Activated CD4-positive, alpha-beta T cell treated with anti-CD3 and anti-CD28 coated beads, Interleukin-2, amount 10 ng/mL, durations not matched to agents 7 days and 5 days (primary cell): ENCODE measurements at regions not wholly inside any gene's neighbourhood (a gene's known extent, or its start where the extent isn't known, plus 50 kb on each side); places are given as distances from the start of the nearest gene placed in this dataset.

Experiments
- CTCF ChIA-PET: fragments of 350-600 bp; sonication (Branson Sonifier 250); formaldehyde crosslinking; loops from one replicate; lab custom pipeline; 2021; ENCODE audit warnings: antibody characterized with exemption; lab: Charles Lee
- POLR2A ChIA-PET: fragments of 350-600 bp; sonication (Branson Sonifier 250); formaldehyde crosslinking; loops from one replicate; lab custom pipeline; 2021; ENCODE audit warnings: antibody characterized with exemption; lab: Charles Lee
- DNase-seq: peaks from one replicate; pipeline ENCODE4 v3.0.0-alpha.2; 2020
- H3K27ac Mint-ChIP-seq: one replicate; pipeline ENCODE4 v1.8.0; 2021; ENCODE audit warnings: mild to moderate bottlenecking, moderate library complexity, mixed read lengths
- H3K27me3 Mint-ChIP-seq: one replicate; pipeline ENCODE4 v1.8.0; 2021; ENCODE audit warnings: mixed read lengths
- H3K36me3 Mint-ChIP-seq: one replicate; pipeline ENCODE4 v1.8.0; 2021; ENCODE audit warnings: low read depth, mixed read lengths
- H3K4me1 Mint-ChIP-seq: one replicate; pipeline ENCODE4 v1.8.0; 2021; ENCODE audit warnings: mixed read lengths
- H3K4me3 Mint-ChIP-seq: one replicate; pipeline ENCODE4 v1.8.0; 2021; ENCODE audit warnings: mild to moderate bottlenecking, moderate library complexity, mixed read lengths
- H3K9me3 Mint-ChIP-seq: one replicate; pipeline ENCODE4 v1.8.0; 2021; ENCODE audit warnings: mixed read lengths

DNA sequence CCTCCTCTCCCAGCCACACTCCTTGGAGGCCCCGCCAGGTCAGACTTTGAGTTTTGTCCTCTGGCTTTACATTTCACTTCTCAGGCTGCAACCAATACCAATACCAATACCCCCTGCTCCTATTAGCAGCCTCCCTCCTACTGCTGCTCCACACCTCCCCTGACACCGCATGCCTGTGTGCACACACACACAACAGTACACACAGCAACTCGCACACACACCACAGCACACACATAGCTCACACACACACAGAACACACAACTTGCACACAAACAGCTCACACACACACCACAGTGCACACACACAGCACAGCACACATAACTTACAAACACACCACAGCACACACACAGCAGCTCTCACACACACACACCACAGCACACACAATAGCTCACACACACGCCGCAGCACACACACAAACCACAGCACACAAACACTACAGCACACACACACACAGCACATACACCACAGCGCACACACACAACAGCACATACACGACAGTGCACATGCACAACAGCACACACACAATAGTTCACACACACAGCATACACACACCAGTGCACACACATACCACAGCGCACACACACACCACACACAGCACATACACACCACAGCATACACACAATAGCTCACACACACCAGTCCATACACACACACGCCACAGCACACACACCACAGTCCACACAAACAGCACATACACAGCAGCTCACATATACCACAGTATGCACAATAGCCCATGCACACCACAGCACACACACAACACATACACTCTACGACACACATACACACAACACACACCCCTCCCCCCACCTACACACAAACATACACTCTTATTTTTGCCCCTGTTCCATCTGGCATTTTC is 204.7 kb downstream of the UACA start:
- ChIA-PET CTCF (interaction anchor here (0.9 to 1.5 kb wide), 2 partner anchors 14 to 15 kb away, joined by 4 to 5 read pairs; no protein-coding TSS in a partner anchor), POLR2A (no interaction called here)
- peaks cover 4% of the 10 kb centered on the region for H3K27me3 Mint-ChIP-seq
- DNase-seq, result no peak
- H3K36me3 Mint-ChIP-seq, result no peaks in the 10 kb centered on the region
- H3K27ac Mint-ChIP-seq, result no peak overlapping the region
- no peak overlapping the region for H3K4me3 Mint-ChIP-seq
- no peaks in the 10 kb centered on the region for H3K9me3 Mint-ChIP-seq
- peaks cover 2% of the 10 kb centered on the region for H3K4me1 Mint-ChIP-seq

DNA sequence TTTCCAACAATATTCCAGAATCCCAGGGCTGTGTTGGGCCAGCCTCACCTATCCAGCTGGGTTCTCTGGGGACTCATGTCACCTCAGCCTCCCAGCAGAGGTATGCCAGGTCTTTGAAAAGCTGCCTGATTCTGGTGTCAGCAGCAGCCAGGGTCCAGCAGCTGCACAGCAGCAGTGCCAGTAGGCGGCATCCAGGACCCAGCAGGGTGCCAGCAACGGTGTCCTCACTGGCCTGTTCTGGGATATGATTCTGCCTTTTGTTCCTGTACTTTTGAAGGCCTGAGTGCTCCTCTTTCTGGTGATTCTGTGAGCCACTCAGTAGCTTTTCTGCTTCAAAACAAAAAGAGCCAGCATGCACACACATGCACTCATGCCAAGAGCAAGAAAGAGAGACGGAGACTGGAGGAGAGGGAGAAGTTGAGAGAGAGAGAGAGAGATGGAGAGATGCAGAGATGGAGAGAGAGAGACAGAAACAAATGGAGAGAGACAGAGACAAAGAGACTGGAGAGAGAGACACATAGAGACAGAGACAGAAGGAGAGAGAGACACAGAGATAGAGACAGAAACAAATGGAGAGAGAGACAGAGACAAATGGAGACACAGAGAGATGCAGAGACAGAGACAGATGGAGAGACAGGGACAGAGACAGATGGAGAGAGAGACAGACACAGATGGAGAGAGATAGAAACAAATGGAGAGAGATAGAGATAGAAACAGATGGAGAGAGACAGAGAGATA is 205.7 kb downstream of the UACA start:
- Mint-ChIP-seq H3K27ac (no peak overlapping the region), H3K27me3 (peaks cover 4% of the 10 kb centered on the region), H3K4me3 (no peak overlapping the region), H3K4me1 (peaks cover 2% of the 10 kb centered on the region), H3K36me3 (no peaks in the 10 kb centered on the region), H3K9me3 (no peaks in the 10 kb centered on the region)
- ChIA-PET CTCF (no interaction called here), POLR2A (no interaction called here)
- DNase-seq, result no peak

DNA sequence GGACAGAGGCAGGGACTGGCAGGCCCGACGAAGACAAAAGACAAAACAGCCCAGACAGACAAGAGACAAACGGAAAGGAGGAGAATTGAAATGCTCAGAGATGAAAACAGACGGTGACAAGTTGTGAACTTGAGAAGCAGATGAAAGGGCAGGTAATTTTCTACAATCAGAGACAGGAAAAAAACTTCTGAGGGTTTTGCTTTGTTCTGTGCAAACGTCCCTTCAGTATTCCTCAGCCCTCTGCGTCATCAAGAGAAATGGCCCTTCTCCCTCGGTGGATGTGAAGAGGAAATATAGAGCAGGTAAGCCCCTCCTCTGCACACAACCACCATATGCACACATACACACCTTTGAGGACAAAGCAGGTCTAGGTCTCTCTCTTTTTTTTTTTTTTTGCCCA is 206.6 kb downstream of the UACA start:
- POLR2A ChIA-PET, result interaction anchor here (0.7 kb wide), 1 partner anchor 21 kb away, joined by 3 read pairs; no protein-coding TSS in a partner anchor
- CTCF ChIA-PET, result interaction anchor here (1.0 kb wide), 1 partner anchor 26 kb away, joined by 3 read pairs; no protein-coding TSS in a partner anchor
- H3K36me3 Mint-ChIP-seq, result no peaks in the 10 kb centered on the region

DNA sequence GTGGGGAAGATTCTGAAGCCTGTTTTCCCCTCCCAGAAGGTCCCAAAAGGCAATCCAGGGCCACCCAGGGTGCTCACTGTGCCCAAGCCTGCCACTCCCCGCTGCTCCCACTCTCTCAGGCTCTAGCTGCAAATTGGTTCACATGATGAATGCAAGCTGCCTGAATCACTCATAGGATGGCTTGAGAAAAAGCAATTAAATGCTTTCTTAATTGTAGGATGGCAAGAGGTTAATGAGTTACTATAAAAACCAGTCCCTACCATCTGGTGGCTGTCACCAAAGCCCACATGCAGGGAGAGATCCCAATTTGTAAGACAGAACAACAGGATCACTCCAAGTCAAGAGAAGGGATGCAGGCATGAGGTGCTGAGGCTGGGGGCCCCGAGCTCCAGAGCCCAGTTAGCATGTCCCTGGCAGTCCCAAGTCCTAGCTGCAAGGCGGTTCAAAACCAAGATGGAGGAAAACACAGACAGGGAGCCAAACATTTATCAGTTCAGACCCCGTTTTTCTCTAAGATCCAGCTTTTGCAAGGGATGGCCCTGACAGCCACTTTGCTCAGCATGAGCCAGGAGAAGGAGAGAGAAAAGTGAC is 207.1 kb downstream of the UACA start:
- POLR2A ChIA-PET, result interaction anchor here (0.7 kb wide), 1 partner anchor 20 kb away, joined by 3 read pairs; no protein-coding TSS in a partner anchor
- DNase-seq, result no peak
- peaks cover 4% of the 10 kb centered on the region for H3K27me3 Mint-ChIP-seq
- no peaks in the 10 kb centered on the region for H3K36me3 Mint-ChIP-seq
- H3K9me3 Mint-ChIP-seq, result peaks cover 4% of the 10 kb centered on the region
- H3K4me1 Mint-ChIP-seq, result peaks cover 2% of the 10 kb centered on the region
- CTCF ChIA-PET, result interaction anchor here (0.7 to 1.0 kb wide), 2 partner anchors 27 to 984 kb away, joined by 3 read pairs; no protein-coding TSS in a partner anchor
- H3K27ac Mint-ChIP-seq, result no peak overlapping the region
- no peak overlapping the region for H3K4me3 Mint-ChIP-seq

More for the DNA sequence above, 206.6 kb downstream of the UACA start:
- H3K9me3 Mint-ChIP-seq, result peaks cover 2% of the 10 kb centered on the region
- H3K27ac Mint-ChIP-seq, result no peak overlapping the region
- peaks cover 2% of the 10 kb centered on the region for H3K4me1 Mint-ChIP-seq
- no peak overlapping the region for H3K4me3 Mint-ChIP-seq
- DNase-seq, result no peak
- peaks cover 6% of the 10 kb centered on the region for H3K27me3 Mint-ChIP-seq

DNA sequence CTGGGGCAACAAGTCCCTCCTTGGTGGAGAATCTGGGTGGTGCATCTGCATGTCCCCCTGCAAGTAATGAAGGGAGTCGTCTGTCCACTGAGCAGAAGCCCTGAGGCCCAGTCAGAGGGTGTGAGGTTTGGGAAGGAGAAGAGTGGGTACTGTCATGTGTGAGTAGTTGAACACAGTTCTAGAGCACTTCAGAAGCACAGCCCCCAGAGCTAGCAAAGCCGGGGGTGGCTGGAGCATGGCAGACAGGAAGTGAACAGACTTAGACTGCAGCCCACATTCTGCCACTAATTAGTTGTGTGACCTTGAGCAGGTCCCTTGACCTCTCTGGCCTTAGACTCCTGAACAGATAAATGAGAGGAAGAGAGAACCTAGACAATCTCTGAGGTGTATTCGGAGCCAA is 207.6 kb downstream of the UACA start:
- DNase-seq, result no peak
- Mint-ChIP-seq H3K36me3 (no peaks in the 10 kb centered on the region), H3K27me3 (peaks cover 4% of the 10 kb centered on the region), H3K27ac (no peak overlapping the region), H3K9me3 (peaks cover 4% of the 10 kb centered on the region), H3K4me1 (peaks cover under 1% of the 10 kb centered on the region), H3K4me3 (no peak overlapping the region)
- POLR2A ChIA-PET, result no interaction called here
- CTCF ChIA-PET, result interaction anchor here (0.7 to 1.3 kb wide), 3 partner anchors 27 to 984 kb away, joined by 3 read pairs; no protein-coding TSS in a partner anchor

DNA sequence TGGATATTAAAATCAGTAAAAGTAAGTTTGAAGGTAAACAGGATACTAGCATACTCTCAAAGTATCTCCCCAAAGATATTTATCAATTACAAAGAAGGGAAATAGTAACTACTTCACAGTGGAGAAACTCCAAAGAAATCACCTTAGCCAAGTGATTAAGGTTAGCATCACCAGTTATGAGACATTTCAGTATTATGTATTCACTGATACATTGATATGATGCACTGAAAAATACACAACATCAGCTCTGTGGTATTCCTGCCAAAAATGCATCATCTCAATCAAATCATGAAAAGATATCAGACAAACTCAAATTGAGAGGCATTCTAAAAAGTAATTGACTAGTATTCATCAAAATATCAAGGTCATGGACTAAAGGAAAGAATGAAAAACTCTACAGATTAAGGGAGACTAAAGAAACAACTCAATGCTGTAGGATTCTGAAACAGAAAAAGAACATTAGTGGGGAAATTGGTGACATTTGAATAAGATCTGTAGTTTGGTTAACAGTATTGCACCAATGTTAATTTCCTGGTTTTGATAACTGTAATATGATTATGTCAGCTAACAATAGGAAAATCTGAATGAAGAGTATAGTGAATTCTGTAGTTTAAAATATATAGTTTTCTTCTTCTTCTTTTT is 215.4 kb downstream of the UACA start:
- CTCF ChIA-PET, result no interaction called here
- peaks cover 19% of the 10 kb centered on the region for H3K4me1 Mint-ChIP-seq
- no peak overlapping the region for H3K27ac Mint-ChIP-seq

DNA sequence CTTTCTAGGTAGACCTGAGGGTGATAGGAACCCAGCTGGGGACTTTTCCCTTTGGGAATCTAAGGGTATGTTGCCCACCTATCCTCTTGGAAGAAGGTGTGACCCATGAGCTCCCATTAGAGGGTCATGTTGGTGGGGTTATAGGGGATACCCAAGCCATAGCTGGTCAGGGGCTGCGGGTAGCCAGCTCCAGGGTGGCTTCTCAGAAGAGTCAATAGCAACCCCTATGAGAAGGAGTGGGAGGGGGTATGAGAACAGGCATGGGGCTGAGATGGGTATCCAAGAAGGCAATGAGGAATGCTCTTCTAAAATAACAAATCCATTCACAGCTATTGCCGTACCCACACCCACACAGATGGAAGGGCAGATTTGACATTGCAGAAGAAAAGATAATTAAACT is 217.8 kb downstream of the UACA start:
- no peaks in the 10 kb centered on the region for H3K9me3 Mint-ChIP-seq
- peaks cover 22% of the 10 kb centered on the region for H3K4me1 Mint-ChIP-seq
- H3K4me3 Mint-ChIP-seq, result no peak overlapping the region
- peaks cover 17% of the 10 kb centered on the region for H3K27me3 Mint-ChIP-seq
- CTCF ChIA-PET, result no interaction called here
- no peaks in the 10 kb centered on the region for H3K36me3 Mint-ChIP-seq
- no peak for DNase-seq
- no peak overlapping the region for H3K27ac Mint-ChIP-seq
- POLR2A ChIA-PET, result no interaction called here

More for the DNA sequence above, 215.4 kb downstream of the UACA start:
- no peaks in the 10 kb centered on the region for H3K36me3 Mint-ChIP-seq
- DNase-seq, result no peak
- POLR2A ChIA-PET, result no interaction called here
- H3K27me3 Mint-ChIP-seq, result peaks cover 4% of the 10 kb centered on the region
- no peak overlapping the region for H3K4me3 Mint-ChIP-seq
- peaks cover 4% of the 10 kb centered on the region for H3K9me3 Mint-ChIP-seq

DNA sequence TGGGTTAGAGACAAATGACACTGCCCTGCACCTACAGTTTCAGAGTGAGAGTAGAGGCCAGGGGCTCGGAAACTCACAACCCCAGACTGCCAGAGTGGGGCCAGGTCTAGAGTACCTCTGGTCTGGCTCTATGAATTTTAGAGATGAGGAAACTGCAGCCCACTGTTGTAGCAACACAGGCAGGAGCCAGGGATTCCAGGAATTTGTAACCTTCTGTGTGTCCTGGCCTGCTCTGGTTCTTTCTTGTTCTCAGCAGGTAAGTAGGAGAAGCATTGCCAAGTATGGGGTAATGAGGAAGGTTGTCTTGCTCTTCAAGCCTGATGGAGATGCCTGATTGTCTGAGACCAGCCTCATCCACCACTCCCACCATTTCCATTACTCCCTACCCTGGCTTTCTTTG is 221.8 kb downstream of the UACA start:
- no peak overlapping the region for H3K4me3 Mint-ChIP-seq
- ChIA-PET POLR2A (no interaction called here), CTCF (interaction anchor here (0.6 kb wide), 1 partner anchor 396 kb away, joined by 3 read pairs; no protein-coding TSS in a partner anchor)
- H3K27me3 Mint-ChIP-seq, result peaks cover 22% of the 10 kb centered on the region
- DNase-seq, result no peak
- H3K27ac Mint-ChIP-seq, result no peak overlapping the region
- no peaks in the 10 kb centered on the region for H3K36me3 Mint-ChIP-seq
- H3K4me1 Mint-ChIP-seq, result peaks cover 21% of the 10 kb centered on the region
- no peaks in the 10 kb centered on the region for H3K9me3 Mint-ChIP-seq

DNA sequence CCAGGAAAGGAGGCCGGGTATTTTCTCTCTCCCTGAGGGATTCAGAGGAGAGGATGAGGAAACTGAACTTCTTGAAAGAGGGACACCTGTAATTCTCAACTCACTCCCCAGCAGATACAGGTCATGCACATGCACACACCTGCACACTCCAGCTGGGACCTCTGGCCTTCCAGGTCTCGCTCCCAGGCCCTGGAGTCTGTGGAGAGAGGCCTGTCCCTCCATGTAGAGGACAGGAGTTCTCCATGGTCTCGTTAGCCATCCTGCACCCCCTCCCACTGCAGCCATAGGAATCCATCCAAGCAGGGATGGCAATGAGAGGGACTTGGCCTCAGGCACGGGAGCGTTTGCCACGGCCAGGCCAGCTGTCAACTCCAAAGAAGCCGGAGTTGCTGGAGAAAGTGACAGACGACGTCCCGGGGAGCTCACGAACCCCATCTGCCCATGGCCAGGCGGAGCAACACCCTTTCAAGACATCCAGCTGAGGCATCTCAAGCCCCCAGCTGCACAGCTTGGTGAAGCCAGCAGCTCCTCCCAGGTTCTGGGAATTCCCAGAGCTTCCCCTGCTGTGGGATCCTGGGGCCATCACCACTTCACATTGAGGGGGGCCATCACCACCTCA is 223.3 kb downstream of the UACA start:
- CTCF ChIA-PET, result interaction anchor here (1.1 kb wide), 1 partner anchor 445 kb away, joined by 3 read pairs; no protein-coding TSS in a partner anchor
- H3K27ac Mint-ChIP-seq, result no peak overlapping the region
- no peaks in the 10 kb centered on the region for H3K9me3 Mint-ChIP-seq
- peaks cover 22% of the 10 kb centered on the region for H3K27me3 Mint-ChIP-seq
- no peak for DNase-seq
- H3K4me1 Mint-ChIP-seq, result peaks cover 28% of the 10 kb centered on the region
- H3K4me3 Mint-ChIP-seq, result no peak overlapping the region
- H3K36me3 Mint-ChIP-seq, result no peaks in the 10 kb centered on the region
- POLR2A ChIA-PET, result no interaction called here

DNA sequence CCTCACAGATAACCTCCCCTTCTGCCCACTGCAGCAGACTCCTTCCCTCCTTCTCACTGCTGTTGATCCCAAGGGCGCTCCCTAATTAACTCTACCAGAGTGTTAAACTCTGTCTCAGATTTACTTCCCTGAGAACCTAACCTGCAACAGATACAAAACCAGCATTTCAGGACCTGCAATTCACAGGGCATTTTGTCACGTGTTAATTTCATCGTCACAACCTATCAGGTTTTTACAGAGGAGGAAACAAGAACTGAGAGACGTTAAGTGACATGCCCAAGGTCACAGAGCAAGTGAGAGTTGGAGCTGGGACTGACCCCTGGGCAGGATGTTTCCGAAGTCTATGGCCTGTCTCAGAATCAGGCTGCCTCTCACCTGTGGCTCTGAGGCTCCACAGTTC is 223.9 kb downstream of the UACA start:
- H3K4me3 Mint-ChIP-seq, result no peak overlapping the region
- H3K9me3 Mint-ChIP-seq, result no peaks in the 10 kb centered on the region
- no peak for DNase-seq
- peaks cover 22% of the 10 kb centered on the region for H3K27me3 Mint-ChIP-seq
- CTCF ChIA-PET, result interaction anchor here (1.1 kb wide), 1 partner anchor 444 kb away, joined by 3 read pairs; no protein-coding TSS in a partner anchor
- POLR2A ChIA-PET, result no interaction called here
- H3K36me3 Mint-ChIP-seq, result no peaks in the 10 kb centered on the region
- H3K4me1 Mint-ChIP-seq, result peaks cover 34% of the 10 kb centered on the region
- H3K27ac Mint-ChIP-seq, result no peak overlapping the region

DNA sequence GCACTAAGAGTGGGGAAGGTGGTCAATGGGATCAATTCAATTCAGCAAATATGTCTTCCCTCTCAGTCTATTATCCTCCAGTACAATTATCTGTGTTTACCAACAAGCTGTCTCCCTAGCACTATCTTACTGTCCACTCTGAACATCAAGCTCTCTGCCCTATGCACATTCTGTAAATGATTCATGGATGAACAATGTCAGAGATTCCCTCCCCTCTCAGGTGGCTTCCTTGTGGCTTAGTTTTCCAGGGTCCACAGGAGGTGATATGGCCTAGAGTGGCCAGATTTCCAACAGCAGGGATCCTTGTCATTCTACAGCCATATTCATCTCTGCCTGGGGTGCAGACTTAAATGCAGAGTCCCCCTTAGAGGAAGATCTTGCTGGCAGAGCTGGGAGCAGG is 225.1 kb downstream of the UACA start:
- CTCF ChIA-PET, result no interaction called here
- DNase-seq, result no peak
- no peaks in the 10 kb centered on the region for H3K36me3 Mint-ChIP-seq
- POLR2A ChIA-PET, result no interaction called here
- peak overlapping the region; percentile 27 for H3K27ac Mint-ChIP-seq
- H3K27me3 Mint-ChIP-seq, result peaks cover 22% of the 10 kb centered on the region
- H3K9me3 Mint-ChIP-seq, result no peaks in the 10 kb centered on the region
- H3K4me3 Mint-ChIP-seq, result no peak overlapping the region
- H3K4me1 Mint-ChIP-seq, result peaks cover 45% of the 10 kb centered on the region

DNA sequence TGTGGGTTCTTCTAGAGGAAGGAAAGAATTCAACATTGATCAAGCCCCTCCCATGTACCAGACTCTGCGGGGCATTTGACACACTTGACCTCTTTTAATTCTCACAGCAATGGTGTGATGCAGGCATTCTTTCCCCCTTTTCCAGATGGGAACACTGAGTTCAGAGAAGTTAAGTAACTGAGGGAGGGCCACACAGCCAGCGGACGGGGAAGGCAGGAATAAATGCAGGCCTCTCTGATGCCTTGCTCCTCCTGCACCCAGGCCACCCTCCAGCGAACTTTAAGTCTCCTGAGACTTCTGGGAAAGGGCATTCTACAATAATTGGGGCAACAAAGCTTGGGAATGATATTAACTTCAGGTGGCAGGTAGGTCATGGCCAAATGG is 227.4 kb downstream of the UACA start:
- no peak for DNase-seq

More for the DNA sequence above, 227.4 kb downstream of the UACA start:
- H3K4me3 Mint-ChIP-seq, result peak overlapping the region; percentile 73
- H3K27me3 Mint-ChIP-seq, result peaks cover 10% of the 10 kb centered on the region
- no peaks in the 10 kb centered on the region for H3K9me3 Mint-ChIP-seq
- no peaks in the 10 kb centered on the region for H3K36me3 Mint-ChIP-seq
- peaks cover 55% of the 10 kb centered on the region for H3K4me1 Mint-ChIP-seq
- H3K27ac Mint-ChIP-seq, result peak overlapping the region; percentile 90
- ChIA-PET CTCF (interaction anchor here (1.1 to 2.2 kb wide), 5 partner anchors 22 to 48 kb away, joined by 3 to 6 read pairs (median 5); no protein-coding TSS in a partner anchor), POLR2A (interaction anchor here (0.6 kb wide), 1 partner anchor 20 kb away, joined by 3 read pairs; no protein-coding TSS in a partner anchor)
